H1 (cell line): ENCODE measurements at regions not wholly inside any gene's neighbourhood (a gene's known extent, or its start where the extent isn't known, plus 50 kb on each side); places are given as distances from the start of the nearest gene placed in this dataset.

Experiments used
- CTCF ChIA-PET: fragments of 300-600 bp; sonication (Branson Sonifier 250); formaldehyde crosslinking; loops from one replicate; lab custom pipeline; 2021; ENCODE audit not compliant: partially characterized antibody; lab: Charles Lee
- POLR2A ChIA-PET: fragments of 300-600 bp; sonication (Branson Sonifier 250); formaldehyde crosslinking; loops from one replicate; lab custom pipeline; 2021; ENCODE audit warnings: inconsistent platforms; ENCODE audit not compliant: partially characterized antibody; lab: Charles Lee
- DNase-seq, 2 experiments: peaks; one replicate each; pipeline versions ENCODE4 v3.0.0 to v3.0.0-alpha.2; 2010 to 2022; ENCODE audit warnings: low spot score in 2 of 2, low read depth in 1 of 2, mixed read lengths in 1 of 2
- FAIRE-seq: peaks from 2 replicates; lab custom pipeline; 2011; peaks lifted over from hg19 to GRCh38; lab: Jason Lieb, UNC
- H2AFZ ChIP-seq: 2 replicates; pipeline ENCODE4 v1.8.1; 2012; ENCODE audit warnings: low read length, inconsistent platforms
- H2AK5ac ChIP-seq: 2 replicates; pipeline ENCODE4 v1.6.1; 2013; ENCODE audit warnings: low read depth, low read length
- H2BK120ac ChIP-seq: replicated peaks from 2 replicates; pipeline ENCODE3; 2013; ENCODE audit warnings: low read depth, low read length, inconsistent platforms
- H2BK12ac ChIP-seq: 2 replicates; pipeline ENCODE4 v1.6.1; 2013; ENCODE audit warnings: low read depth, low read length
- H2BK15ac ChIP-seq: 2 replicates; pipeline ENCODE4 v1.6.1; 2013; ENCODE audit warnings: low read length
- H2BK20ac ChIP-seq: 2 replicates; pipeline ENCODE4 v1.6.1; 2013; ENCODE audit warnings: low read length
- H2BK5ac ChIP-seq: 2 replicates; pipeline ENCODE4 v1.6.1; 2013; ENCODE audit warnings: low read depth, low read length
- H3K14ac ChIP-seq: 2 replicates; pipeline ENCODE4 v1.6.1; 2013; ENCODE audit warnings: inconsistent platforms; ENCODE audit not compliant: insufficient read length
- H3K18ac ChIP-seq: 2 replicates; pipeline ENCODE4 v1.6.1; 2013; ENCODE audit warnings: low read length; ENCODE audit errors: extremely low read depth
- H3K23ac ChIP-seq: 2 replicates; pipeline ENCODE4 v1.6.1; 2013; ENCODE audit warnings: inconsistent platforms; ENCODE audit not compliant: insufficient read length
- H3K23me2 ChIP-seq: 2 replicates; pipeline ENCODE4 v1.6.1; 2013; ENCODE audit warnings: low read depth, low read length
- H3K27ac ChIP-seq: 2 replicates; pipeline ENCODE4 v1.6.1; 2011; ENCODE audit warnings: low read depth, low read length, inconsistent platforms
- H3K27me3 ChIP-seq, 4 experiments: replicated peaks in 1 of 4; 1 replicate in 1 of 4; 2 replicates in 3 of 4; pipeline versions ENCODE4 v1.6.1 to v1.8.1; 2011 to 2013; ENCODE audit warnings: low read length in 3 of 4, mild to moderate bottlenecking in 3 of 4, inconsistent platforms in 2 of 4, mixed read lengths in 2 of 4, moderate library complexity in 1 of 4; ENCODE audit not compliant: control insufficient read depth in 3 of 4, insufficient read depth in 3 of 4; ENCODE audit errors: extremely low read depth in 1 of 4
- H3K36me3 ChIP-seq, 4 experiments: 2 replicates each; pipeline versions ENCODE4 v1.6.1 to v1.8.1; 2011 to 2013; ENCODE audit warnings: mild to moderate bottlenecking in 4 of 4, low read length in 3 of 4, moderate library complexity in 2 of 4, control low read depth in 1 of 4, inconsistent platforms in 1 of 4; ENCODE audit not compliant: insufficient read depth in 4 of 4, control insufficient read depth in 2 of 4
- H3K4ac ChIP-seq: replicated peaks from 2 replicates; pipeline ENCODE3; 2013; ENCODE audit warnings: low read length, low read depth, mixed read lengths, inconsistent platforms; ENCODE audit not compliant: insufficient read length
- H3K4me1 ChIP-seq, 4 experiments: replicated peaks in 1 of 4; 1 replicate in 1 of 4; 2 replicates in 3 of 4; pipeline versions ENCODE4 v1.6.1 to v1.8.1; 2011 to 2013; ENCODE audit warnings: low read length in 3 of 4, inconsistent platforms in 2 of 4, mixed read lengths in 1 of 4; ENCODE audit not compliant: insufficient read depth in 4 of 4, control insufficient read depth in 3 of 4
- H3K4me2 ChIP-seq, 2 experiments: 2 replicates each; pipeline versions ENCODE4 v1.6.1 to v1.8.1; 2011 to 2013; ENCODE audit warnings: low read depth in 2 of 2, low read length in 2 of 2, control low read depth in 1 of 2, inconsistent platforms in 1 of 2, mild to moderate bottlenecking in 1 of 2; ENCODE audit not compliant: insufficient read depth in 1 of 2
- H3K4me3 ChIP-seq, 4 experiments: fragments of 200-600, 300-600 bp in 1 of 4; sonication (generic), shearing (Covaris generic), sonication (Bioruptor Twin) in 1 of 4; 2 replicates each; pipeline versions ENCODE4 v1.5.1 to v1.8.1; 2011 to 2016; ENCODE audit warnings: low read length in 4 of 4, low read depth in 3 of 4, control low read depth in 2 of 4, inconsistent platforms in 2 of 4, mild to moderate bottlenecking in 2 of 4, mixed read lengths in 1 of 4, moderate library complexity in 1 of 4; ENCODE audit not compliant: insufficient read depth in 2 of 4; ENCODE audit errors: extremely low read depth in 1 of 4
- H3K56ac ChIP-seq: replicated peaks from 2 replicates; pipeline ENCODE3; 2013; ENCODE audit warnings: low read depth, mild to moderate bottlenecking, mixed read lengths, low read length, inconsistent platforms; ENCODE audit not compliant: insufficient read length
- H3K79me1 ChIP-seq: 2 replicates; pipeline ENCODE4 v1.6.1; 2013; ENCODE audit warnings: low read depth, low read length, control low read depth
- H3K79me2 ChIP-seq, 2 experiments: 2 replicates each; pipeline versions ENCODE4 v1.6.1 to v1.8.1; 2012 to 2013; ENCODE audit warnings: low read length in 2 of 2, mild to moderate bottlenecking in 2 of 2, inconsistent platforms in 1 of 2; ENCODE audit not compliant: insufficient read depth in 2 of 2, control insufficient read depth in 1 of 2
- H3K9ac ChIP-seq, 4 experiments: replicated peaks in 1 of 4; 1 replicate in 1 of 4; 2 replicates in 3 of 4; pipeline versions ENCODE4 v1.6.1 to v1.8.1; 2011 to 2013; ENCODE audit warnings: low read depth in 3 of 4, low read length in 3 of 4, control low read depth in 2 of 4, mild to moderate bottlenecking in 2 of 4, moderate library complexity in 2 of 4, inconsistent platforms in 1 of 4; ENCODE audit errors: extremely low read depth in 1 of 4
- H3K9me3 ChIP-seq, 2 experiments: 2 replicates each; pipeline versions ENCODE4 v1.6.1 to v1.8.1; 2012 to 2013; ENCODE audit warnings: mild to moderate bottlenecking in 2 of 2, moderate library complexity in 2 of 2, control low read depth in 1 of 2, inconsistent platforms in 1 of 2, low read depth in 1 of 2, low read length in 1 of 2, mixed read lengths in 1 of 2; ENCODE audit not compliant: insufficient read depth in 2 of 2
- H4K20me1 ChIP-seq, 2 experiments: replicated peaks in 1 of 2; 2 replicates each; pipeline versions ENCODE3 to v1.8.1; 2011 to 2013; ENCODE audit warnings: inconsistent platforms in 2 of 2, low read length in 2 of 2, mild to moderate bottlenecking in 1 of 2; ENCODE audit not compliant: insufficient read depth in 2 of 2, control insufficient read depth in 1 of 2
- H4K5ac ChIP-seq: 2 replicates; pipeline ENCODE4 v1.6.1; 2013; ENCODE audit warnings: low read length, low read depth, mixed read lengths, inconsistent platforms; ENCODE audit not compliant: insufficient read length
- H4K8ac ChIP-seq: 2 replicates; pipeline ENCODE4 v1.8.0; 2013; ENCODE audit warnings: mild to moderate bottlenecking, moderate library complexity, low read length, inconsistent platforms; ENCODE audit not compliant: insufficient read depth; ENCODE audit errors: extremely low read depth
- H4K91ac ChIP-seq: replicated peaks from 2 replicates; pipeline ENCODE3; 2013; ENCODE audit warnings: low read length, mixed read lengths, inconsistent platforms; ENCODE audit not compliant: insufficient read length
- ASH2L ChIP-seq: fragments of 200-600, 300-600 bp; sonication (generic); IDR thresholded peaks from one replicate; pipeline ENCODE4 v1.7.1; 2017; ENCODE audit warnings: low read length
- ATF3 ChIP-seq: IDR thresholded peaks from 2 replicates; pipeline ENCODE4 v1.6.1; 2011; ENCODE audit warnings: low read depth, mild to moderate bottlenecking, low read length; ENCODE audit not compliant: insufficient read depth
- CBX5 ChIP-seq: fragments of 300-800, 300-1000 bp; sonication (generic); IDR thresholded peaks from 2 replicates; pipeline ENCODE4 v1.7.1; 2016; ENCODE audit warnings: antibody characterized with exemption, low read length, low read depth
- CREB1 ChIP-seq: IDR thresholded peaks from 2 replicates; pipeline ENCODE4 v1.6.1; 2012; ENCODE audit warnings: inconsistent platforms
- EZH2 ChIP-seq: fragments of 200-600 bp; sonication (generic); IDR thresholded peaks from 2 replicates; pipeline ENCODE4 v1.7.1; 2012; ENCODE audit warnings: low read depth, mild to moderate bottlenecking, moderate library complexity, low read length, inconsistent platforms; ENCODE audit not compliant: severe bottlenecking
- JUN ChIP-seq: IDR thresholded peaks from 2 replicates; pipeline ENCODE4 v1.6.1; 2011; ENCODE audit warnings: low read depth, mild to moderate bottlenecking, improper control_type of control experiment, low read length
- KDM5A ChIP-seq: fragments of 200-600 bp; IDR thresholded peaks from 2 replicates; pipeline ENCODE4 v1.7.1; 2012; ENCODE audit warnings: mild to moderate bottlenecking, low read length, inconsistent platforms, mixed read lengths
- PHF8 ChIP-seq: fragments of 200-600 bp; sonication (generic); conservative IDR thresholded peaks from 2 replicates; pipeline ENCODE4 v1.7.1; 2012; ENCODE audit warnings: low read depth, mild to moderate bottlenecking, inconsistent platforms, low read length, moderate library complexity
- POLR2AphosphoS5 ChIP-seq: IDR thresholded peaks from 2 replicates; pipeline ENCODE4 v1.6.1; 2011; ENCODE audit warnings: low read depth, low read length
- POU5F1 ChIP-seq: IDR thresholded peaks from 2 replicates; pipeline ENCODE4 v1.6.1; 2011; ENCODE audit warnings: low read depth, mild to moderate bottlenecking, low read length, moderate library complexity
- RAD21 ChIP-seq, 2 experiments: IDR thresholded peaks in 1 of 2; conservative IDR thresholded peaks in 1 of 2; 2 replicates each; pipeline ENCODE4 v1.6.1; 2011; ENCODE audit warnings: low read depth in 2 of 2, low read length in 2 of 2, improper control_type of control experiment in 1 of 2, inconsistent platforms in 1 of 2, mild to moderate bottlenecking in 1 of 2, moderate library complexity in 1 of 2
- SAP30 ChIP-seq: fragments of 300-600 bp; sonication (generic); IDR thresholded peaks from 2 replicates; pipeline ENCODE4 v1.7.1; 2012; ENCODE audit warnings: low read length, moderate library complexity, mild to moderate bottlenecking, inconsistent platforms; ENCODE audit not compliant: insufficient read depth, insufficient replicate concordance
- SIX5 ChIP-seq: IDR thresholded peaks from 2 replicates; pipeline ENCODE4 v1.6.1; 2011; ENCODE audit warnings: mild to moderate bottlenecking, low read depth, low read length
- SP4 ChIP-seq: IDR thresholded peaks from 2 replicates; pipeline ENCODE4 v1.6.1; 2012; ENCODE audit warnings: low read length, inconsistent platforms
- SRF ChIP-seq: IDR thresholded peaks from 2 replicates; pipeline ENCODE4 v1.6.1; 2011; ENCODE audit warnings: mild to moderate bottlenecking, low read depth, low read length, moderate library complexity
- ZNF274 ChIP-seq: IDR thresholded peaks from 2 replicates; pipeline ENCODE4 v1.7.0; 2012; ENCODE audit warnings: low read length, borderline replicate concordance; ENCODE audit errors: extremely low read depth
- WGBS, 2 experiments: shearing (Covaris generic) in 1 of 2; methylation state at CpG; one replicate each; pipeline versions ENCODE4 v1.1.6 to v1.1.7; 2013 to 2015; ENCODE audit warnings: low lambda C conversion rate in 2 of 2, mixed read lengths in 2 of 2, inconsistent platforms in 1 of 2, low coverage in 1 of 2, missing lambda C conversion rate in 1 of 2; ENCODE audit not compliant: insufficient replicate concordance in 2 of 2, insufficient coverage in 1 of 2, insufficient read length in 1 of 2; ENCODE audit errors: extremely low coverage in 1 of 2, missing lambda C conversion rate in 1 of 2; 5-methylcytosine and 5-hydroxymethylcytosine counted together

DNA sequence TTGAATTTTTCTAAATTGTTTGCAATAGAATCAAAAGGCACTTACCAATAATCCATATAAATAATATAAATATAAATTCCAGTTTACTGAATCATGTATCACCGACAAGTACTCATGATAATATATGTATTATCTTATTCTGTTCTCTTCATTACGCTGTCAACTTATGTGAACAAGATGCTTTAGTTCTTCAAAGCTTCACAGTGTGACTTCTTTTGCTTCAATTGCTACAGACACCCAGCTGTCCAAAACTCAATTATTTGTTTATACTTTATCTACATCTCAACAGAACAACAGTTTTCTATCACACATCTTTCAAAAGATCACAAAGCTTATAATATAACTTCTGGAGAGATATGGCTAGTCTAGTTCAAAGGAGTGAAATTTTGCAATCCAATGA lies 1499.9 kb upstream of the PCDH10 start:
- Histone ChIP-seq H3K27me3 (no peaks in the 10 kb centered on the region), H2BK5ac (no peak overlapping the region), H3K4ac (no peak overlapping the region), H3K36me3 (no peaks in the 10 kb centered on the region), H2BK15ac (no peak overlapping the region), H3K4me2 (no peak overlapping the region), H3K4me3 (no peak overlapping the region), H3K14ac (no peak overlapping the region), H3K23ac (no peak overlapping the region), H3K79me1 (no peaks in the 10 kb centered on the region), H4K5ac (no peak overlapping the region), H3K27ac (no peak overlapping the region), H3K23me2 (peaks cover 2% of the 10 kb centered on the region; the same call in 1 of the 2 replicates), H3K18ac (no peak overlapping the region), H3K9me3 (no peaks in the 10 kb centered on the region), H2BK20ac (no peak overlapping the region), H3K4me1 (no peaks in the 10 kb centered on the region), H4K8ac (no peak overlapping the region), H2AK5ac (no peak overlapping the region), H3K9ac (no peak overlapping the region), H4K91ac (no peak overlapping the region), H4K20me1 (no peaks in the 10 kb centered on the region), H2AFZ (no peak overlapping the region), H3K79me2 (no peaks in the 10 kb centered on the region), H2BK12ac (no peak overlapping the region), H3K56ac (no peak overlapping the region), H2BK120ac (no peak overlapping the region)
- ChIA-PET POLR2A (no interaction called here), CTCF (no interaction called here)
- WGBS, 2 experiments: 98% methylated on average over 2 of the region's 2 CpGs; no CpG with 5 or more reads in 1 of the 2 experiments
- no peak for FAIRE-seq
- DNase-seq: no peak
- TF ChIP-seq ATF3 (no peak), CREB1 (no peak), ASH2L (no peak), ZNF274 (no peak), SRF (no peak), EZH2 (no peak), SIX5 (no peak), PHF8 (no peak), JUN (no peak), RAD21 (IDR thresholded peaks at IDR 0.05 in 1 of 2, conservative IDR thresholded peaks at IDR 0.05 in 1 of 2; ENCODE audit: low read depth in 2 of 2, low read length in 2 of 2) (no peak), KDM5A (no peak), SAP30 (no peak), POLR2AphosphoS5 (no peak), CBX5 (no peak), SP4 (no peak), POU5F1 (no peak)
